PC-3 (cell line): ENCODE measurements at regions not wholly inside any gene's neighbourhood (a gene's known extent, or its start where the extent isn't known, plus 50 kb on each side); places are given as distances from the start of the nearest gene placed in this dataset.

Experiments used
- CTCF ChIP-seq: fragments of 300-600 bp; sonication (generic); conservative IDR thresholded peaks from 2 replicates; pipeline ENCODE4 v1.5.1; 2017; ENCODE audit warnings: antibody characterized with exemption, low read depth, mild to moderate bottlenecking, low read length
- EZH2 ChIP-seq: fragments of 300-600 bp; sonication (generic); IDR thresholded peaks from one replicate; pipeline ENCODE4 v1.6.1; 2017; ENCODE audit warnings: antibody characterized with exemption, mild to moderate bottlenecking, low read length; ENCODE audit not compliant: unreplicated experiment

- TF ChIP-seq CTCF, result no peak
- TF ChIP-seq EZH2, result no peak
These were observed 206.4 kb downstream of the BCL11B start for GRCh38 chr14:99065551-99065950.
